ENCODE measurements at regions not wholly inside any gene's neighbourhood (a gene's known extent, or its start where the extent isn't known, plus 50 kb on each side); places are given as distances from the start of the nearest gene placed in this dataset.

DNA sequence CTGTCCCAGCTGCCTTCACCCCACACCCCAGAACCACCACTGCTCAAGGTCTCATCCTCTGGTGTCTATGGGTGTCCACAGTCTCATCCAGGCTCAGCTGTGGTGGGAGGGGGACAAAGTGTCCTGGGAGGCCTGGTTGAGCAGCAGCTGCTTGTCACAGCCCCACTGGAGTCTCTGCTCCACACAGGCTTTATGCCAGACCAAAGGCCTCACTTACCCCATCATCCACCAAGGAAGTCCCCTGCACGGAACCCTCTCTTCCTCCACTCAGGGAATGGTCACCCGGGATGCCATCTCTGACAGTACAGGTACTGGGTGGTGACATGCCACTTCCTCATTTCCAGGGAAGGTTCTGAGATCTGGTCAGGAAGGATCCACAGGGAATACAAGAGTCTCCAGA lies 925.4 kb upstream of the ZNF722 start:
- H3K27me3 ChIP-seq (replicated peaks; ENCODE audit: insufficient read depth, low read depth, low read length, poor library complexity), result no peaks in the 10 kb centered on the region
- peaks cover 22% of the 10 kb centered on the region for H3K9me3 ChIP-seq (ENCODE audit: low read depth, low read length, poor library complexity, severe bottlenecking)
- ChIA-PET POLR2A (ENCODE audit: low non-redundant PET) (no interaction called here), CTCF (no interaction called here)
- H3K4me1 ChIP-seq (ENCODE audit: insufficient read depth, low read length, poor library complexity, severe bottlenecking), result no peaks in the 10 kb centered on the region
- no peak overlapping the region for H3K27ac ChIP-seq (ENCODE audit: low read depth, low read length, poor library complexity, severe bottlenecking)
- no peaks in the 10 kb centered on the region for H3K36me3 ChIP-seq (ENCODE audit: insufficient read depth, low read length, poor library complexity, severe bottlenecking)
- no TSS peak for BruUV-seq (replicated peaks)
- no peak overlapping the region for H3K4me3 ChIP-seq (ENCODE audit: low read depth, low read length, poor library complexity, severe bottlenecking)
- DNase-seq (ENCODE audit: low spot score), result no peak
- TF ChIP-seq EZH2 (IDR thresholded peaks at IDR 0.05; ENCODE audit: borderline replicate concordance, low read depth, low read length, poor library complexity, severe bottlenecking), result no peak
- TF ChIP-seq, protein P1, sequence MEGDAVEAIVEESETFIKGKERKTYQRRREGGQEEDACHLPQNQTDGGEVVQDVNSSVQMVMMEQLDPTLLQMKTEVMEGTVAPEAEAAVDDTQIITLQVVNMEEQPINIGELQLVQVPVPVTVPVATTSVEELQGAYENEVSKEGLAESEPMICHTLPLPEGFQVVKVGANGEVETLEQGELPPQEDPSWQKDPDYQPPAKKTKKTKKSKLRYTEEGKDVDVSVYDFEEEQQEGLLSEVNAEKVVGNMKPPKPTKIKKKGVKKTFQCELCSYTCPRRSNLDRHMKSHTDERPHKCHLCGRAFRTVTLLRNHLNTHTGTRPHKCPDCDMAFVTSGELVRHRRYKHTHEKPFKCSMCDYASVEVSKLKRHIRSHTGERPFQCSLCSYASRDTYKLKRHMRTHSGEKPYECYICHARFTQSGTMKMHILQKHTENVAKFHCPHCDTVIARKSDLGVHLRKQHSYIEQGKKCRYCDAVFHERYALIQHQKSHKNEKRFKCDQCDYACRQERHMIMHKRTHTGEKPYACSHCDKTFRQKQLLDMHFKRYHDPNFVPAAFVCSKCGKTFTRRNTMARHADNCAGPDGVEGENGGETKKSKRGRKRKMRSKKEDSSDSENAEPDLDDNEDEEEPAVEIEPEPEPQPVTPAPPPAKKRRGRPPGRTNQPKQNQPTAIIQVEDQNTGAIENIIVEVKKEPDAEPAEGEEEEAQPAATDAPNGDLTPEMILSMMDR (conservative IDR thresholded peaks at IDR 0.05; ENCODE audit: low read depth, low read length), result no peak
- intact Hi-C loops (cut with micrococcal nuclease; ENCODE audit: unreplicated experiment), result no loop called here

DNA sequence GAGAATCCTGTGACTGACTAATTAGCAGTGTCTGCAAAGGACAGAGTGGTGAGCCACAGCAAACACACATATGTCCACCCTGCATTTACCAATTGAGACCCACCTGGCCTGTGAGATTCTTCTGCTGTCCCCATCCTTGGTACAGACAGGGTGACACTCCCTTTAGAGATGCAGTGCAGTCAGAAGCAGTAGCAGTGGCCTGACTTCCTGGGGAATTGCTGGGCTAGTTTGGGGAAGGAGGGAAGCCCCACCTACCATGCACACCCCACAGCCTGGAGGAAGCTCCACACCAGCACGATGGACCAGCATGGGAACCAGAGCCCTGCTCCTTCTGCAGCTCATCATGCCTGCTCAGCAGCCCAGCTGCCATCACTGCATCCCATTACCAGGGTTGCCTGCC lies 924.9 kb upstream of the ZNF722 start:
- peaks cover 26% of the 10 kb centered on the region for H3K9me3 ChIP-seq (ENCODE audit: low read depth, low read length, poor library complexity, severe bottlenecking)
- ChIA-PET POLR2A (ENCODE audit: low non-redundant PET) (no interaction called here), CTCF (no interaction called here)
- no peak for DNase-seq (ENCODE audit: low spot score)
- no peak overlapping the region for H3K27ac ChIP-seq (ENCODE audit: low read depth, low read length, poor library complexity, severe bottlenecking)
- no peaks in the 10 kb centered on the region for H3K4me1 ChIP-seq (ENCODE audit: insufficient read depth, low read length, poor library complexity, severe bottlenecking)
- no TSS peak for BruUV-seq (replicated peaks)
- no peaks in the 10 kb centered on the region for H3K36me3 ChIP-seq (ENCODE audit: insufficient read depth, low read length, poor library complexity, severe bottlenecking)
- H3K4me3 ChIP-seq (ENCODE audit: low read depth, low read length, poor library complexity, severe bottlenecking), result no peak overlapping the region
- intact Hi-C loops (cut with micrococcal nuclease; ENCODE audit: unreplicated experiment), result no loop called here
- no peaks in the 10 kb centered on the region for H3K27me3 ChIP-seq (replicated peaks; ENCODE audit: insufficient read depth, low read depth, low read length, poor library complexity)
- TF ChIP-seq, protein P1 (conservative IDR thresholded peaks at IDR 0.05; ENCODE audit: low read depth, low read length), result no peak
- TF ChIP-seq EZH2 (IDR thresholded peaks at IDR 0.05; ENCODE audit: borderline replicate concordance, low read depth, low read length, poor library complexity, severe bottlenecking), result no peak

DNA sequence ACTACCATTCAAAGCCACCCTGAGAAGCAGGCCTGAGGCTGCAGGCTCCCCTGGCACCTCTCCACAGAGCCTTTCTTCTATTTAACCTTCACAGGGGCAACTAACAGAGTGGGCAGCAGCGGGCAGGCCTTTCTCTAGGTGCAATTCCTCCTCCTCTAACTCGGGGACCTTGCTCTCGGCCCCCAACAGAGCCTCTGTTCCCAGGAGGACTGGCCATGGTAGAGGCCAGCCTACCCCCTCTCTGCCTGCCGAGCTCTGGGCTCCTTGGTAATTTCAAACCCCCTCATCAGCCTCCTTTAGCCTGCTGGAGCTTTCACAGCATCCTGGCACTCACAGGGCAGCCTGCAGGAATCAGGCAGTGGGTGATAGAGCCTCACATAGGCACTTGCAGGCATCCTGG lies 920.8 kb upstream of the ZNF722 start:
- BruUV-seq (replicated peaks), result no TSS peak
- no peaks in the 10 kb centered on the region for H3K4me1 ChIP-seq (ENCODE audit: insufficient read depth, low read length, poor library complexity, severe bottlenecking)
- no peak for DNase-seq (ENCODE audit: low spot score)
- no peaks in the 10 kb centered on the region for H3K36me3 ChIP-seq (ENCODE audit: insufficient read depth, low read length, poor library complexity, severe bottlenecking)
- no peak for TF ChIP-seq EZH2 (IDR thresholded peaks at IDR 0.05; ENCODE audit: borderline replicate concordance, low read depth, low read length, poor library complexity, severe bottlenecking)
- TF ChIP-seq, protein P1 (conservative IDR thresholded peaks at IDR 0.05; ENCODE audit: low read depth, low read length), result no peak
- H3K27ac ChIP-seq (ENCODE audit: low read depth, low read length, poor library complexity, severe bottlenecking), result no peak overlapping the region
- ChIA-PET POLR2A (ENCODE audit: low non-redundant PET) (no interaction called here), CTCF (no interaction called here)
- H3K27me3 ChIP-seq (replicated peaks; ENCODE audit: insufficient read depth, low read depth, low read length, poor library complexity), result no peaks in the 10 kb centered on the region
- H3K4me3 ChIP-seq (ENCODE audit: low read depth, low read length, poor library complexity, severe bottlenecking), result no peak overlapping the region
- peaks cover 26% of the 10 kb centered on the region for H3K9me3 ChIP-seq (ENCODE audit: low read depth, low read length, poor library complexity, severe bottlenecking)
- intact Hi-C loops (cut with micrococcal nuclease; ENCODE audit: unreplicated experiment), result no loop called here

Data from A673 (cell line).